NT2/D1 (cell line): ENCODE measurements at regions not wholly inside any gene's neighbourhood (a gene's known extent, or its start where the extent isn't known, plus 50 kb on each side); places are given as distances from the start of the nearest gene placed in this dataset.
"Not testable (repeated sequence)": the region's sequence is repeated elsewhere in the genome, so short reads cannot be mapped to it uniquely, and the experiment has no call there.

Source experiments
- DNase-seq: peaks from one replicate; pipeline ENCODE4 v3.0.0-alpha.2; 2011; ENCODE audit warnings: low read depth, low spot score
- H3K27me3 ChIP-seq: 2 replicates; pipeline ENCODE4 v1.6.0; 2011; ENCODE audit warnings: mild to moderate bottlenecking; ENCODE audit not compliant: insufficient read length, insufficient read depth
- H3K36me3 ChIP-seq: 2 replicates; pipeline ENCODE4 v1.6.1; 2011; ENCODE audit warnings: mild to moderate bottlenecking, low read length, mixed read lengths; ENCODE audit not compliant: insufficient read depth, insufficient read length
- H3K4me1 ChIP-seq: 2 replicates; pipeline ENCODE4 v1.5.1; 2011; ENCODE audit not compliant: insufficient read depth, insufficient read length
- H3K4me3 ChIP-seq: 2 replicates; pipeline ENCODE4 v1.5.1; 2011; ENCODE audit warnings: low read depth; ENCODE audit not compliant: insufficient read length
- H3K9ac ChIP-seq: 2 replicates; pipeline ENCODE4 v1.6.0; 2011; ENCODE audit warnings: low read depth; ENCODE audit not compliant: insufficient read length
- H3K9me3 ChIP-seq: 2 replicates; pipeline ENCODE4 v1.5.1; 2011; ENCODE audit warnings: mild to moderate bottlenecking, low read length; ENCODE audit not compliant: insufficient read depth
- SUZ12 ChIP-seq: IDR thresholded peaks from 2 replicates; pipeline ENCODE4 v1.6.1; 2011; ENCODE audit not compliant: insufficient read length, insufficient read depth; ENCODE audit errors: extremely low read depth
- YY1 ChIP-seq: IDR thresholded peaks from 2 replicates; pipeline ENCODE4 v1.6.1; 2011; ENCODE audit not compliant: insufficient read length, insufficient read depth
- ZNF274 ChIP-seq: IDR thresholded peaks from 2 replicates; pipeline ENCODE4 v1.6.1; 2011; ENCODE audit warnings: mild to moderate bottlenecking, low read depth, low read length

DNA sequence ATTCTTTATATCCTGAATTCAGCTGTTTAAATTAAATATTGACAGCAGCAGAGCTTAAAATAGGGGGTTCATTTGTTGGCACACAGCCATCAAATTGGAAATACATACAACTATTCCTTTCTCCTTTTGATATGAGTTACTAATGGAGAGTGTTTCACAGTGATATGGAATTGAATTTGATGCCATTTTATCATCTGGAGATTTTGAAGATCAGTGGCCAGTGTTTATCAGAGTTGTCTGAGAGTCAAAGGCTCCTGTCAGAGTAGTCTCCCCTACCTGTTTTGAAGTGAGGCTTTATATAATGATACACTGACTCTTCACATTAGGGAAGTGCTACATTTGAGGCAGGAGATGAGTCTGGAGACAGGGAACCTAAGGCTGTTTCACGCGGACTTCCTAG is 1286.3 kb downstream of the TECRL start:
- Histone ChIP-seq H3K36me3 (no peaks in the 10 kb centered on the region), H3K4me3 (no peak overlapping the region), H3K9ac (no peak overlapping the region), H3K4me1 (no peaks in the 10 kb centered on the region), H3K9me3 (no peaks in the 10 kb centered on the region), H3K27me3 (no peaks in the 10 kb centered on the region)
- no peak for DNase-seq
- TF ChIP-seq YY1 = no peak
- TF ChIP-seq ZNF274 = no peak
- TF ChIP-seq SUZ12 = no peak

- no peak overlapping the region for H3K9ac ChIP-seq
- no peak for TF ChIP-seq ZNF274
- TF ChIP-seq SUZ12 = no peak
- TF ChIP-seq YY1 = no peak
- no peaks in the 10 kb centered on the region for H3K4me1 ChIP-seq
- H3K36me3 ChIP-seq = no peaks in the 10 kb centered on the region
- H3K27me3 ChIP-seq = no peaks in the 10 kb centered on the region
- DNase-seq = no peak
- H3K4me3 ChIP-seq = no peak overlapping the region
- no peaks in the 10 kb centered on the region for H3K9me3 ChIP-seq
These were observed 1302.7 kb downstream of the TECRL start for GRCh38 chr4:63106600-63106999.

DNA sequence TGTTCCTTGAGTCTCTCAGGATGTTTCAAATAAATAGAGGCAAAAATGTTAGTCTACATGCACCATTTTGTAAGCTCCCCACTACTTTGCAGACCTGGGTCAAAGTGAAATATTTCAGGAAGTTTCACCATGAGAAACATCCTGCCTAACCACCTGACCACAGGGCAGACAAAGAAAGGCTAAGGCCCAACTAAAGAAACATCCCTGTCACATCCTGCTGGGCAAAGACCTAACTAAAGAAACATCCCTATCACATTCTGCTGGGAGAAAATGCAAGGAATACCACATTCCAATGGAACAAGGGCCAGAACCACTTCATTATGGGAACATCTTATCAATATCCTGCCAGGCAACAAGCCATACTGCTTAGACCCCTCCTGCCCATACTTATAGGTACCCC is 1303.4 kb downstream of the TECRL start:
- Histone ChIP-seq H3K9me3 (no peaks in the 10 kb centered on the region), H3K36me3 (no peaks in the 10 kb centered on the region), H3K27me3 (no peaks in the 10 kb centered on the region), H3K9ac (no peak overlapping the region), H3K4me3 (no peak overlapping the region), H3K4me1 (no peaks in the 10 kb centered on the region)
- DNase-seq = no peak
- TF ChIP-seq ZNF274 = no peak
- TF ChIP-seq SUZ12 = no peak
- no peak for TF ChIP-seq YY1

GRCh38 chr4:63090641-63091040 is 1318.6 kb downstream of the TECRL start:
- TF ChIP-seq YY1 (no peak), SUZ12 (no peak), ZNF274 (no peak)
- Histone ChIP-seq H3K36me3 (no peaks in the 10 kb centered on the region), H3K9ac (no peak overlapping the region), H3K4me3 (no peak overlapping the region), H3K4me1 (no peaks in the 10 kb centered on the region), H3K9me3 (no peaks in the 10 kb centered on the region), H3K27me3 (no peaks in the 10 kb centered on the region)
- no peak for DNase-seq

GRCh38 chr4:63085091-63085490 is 1324.2 kb downstream of the TECRL start:
- no peak overlapping the region for H3K4me3 ChIP-seq
- no peaks in the 10 kb centered on the region for H3K9me3 ChIP-seq
- no peaks in the 10 kb centered on the region for H3K36me3 ChIP-seq
- H3K27me3 ChIP-seq = no peaks in the 10 kb centered on the region
- H3K4me1 ChIP-seq = no peaks in the 10 kb centered on the region
- no peak overlapping the region for H3K9ac ChIP-seq
- DNase-seq = no peak
- no peak for TF ChIP-seq ZNF274
- no peak for TF ChIP-seq YY1
- no peak for TF ChIP-seq SUZ12

DNA sequence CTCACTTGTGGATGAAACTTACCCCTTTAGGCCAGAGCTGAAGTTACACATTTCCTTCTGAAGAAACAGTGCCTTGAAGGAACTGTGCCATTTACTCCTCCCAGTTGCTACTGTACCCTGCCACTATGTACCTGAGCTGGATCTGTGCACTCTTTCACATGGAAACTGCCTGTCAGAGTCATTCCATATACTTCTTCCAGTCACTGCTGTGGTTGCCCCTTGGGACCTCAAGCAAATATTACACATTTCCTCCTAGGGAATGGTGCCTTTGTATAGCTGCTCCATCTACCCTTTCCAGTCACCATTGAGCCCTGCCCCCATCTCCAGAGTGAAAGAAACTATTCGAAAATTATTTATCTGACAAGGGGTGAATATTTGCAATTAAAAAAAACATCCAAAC is 1328.3 kb downstream of the TECRL start:
- Histone ChIP-seq H3K4me1 (no peaks in the 10 kb centered on the region), H3K9ac (no peak overlapping the region), H3K27me3 (no peaks in the 10 kb centered on the region), H3K4me3 (no peak overlapping the region), H3K9me3 (peaks cover 7% of the 10 kb centered on the region; the same call in 1 of the 2 replicates), H3K36me3 (no peaks in the 10 kb centered on the region)
- TF ChIP-seq SUZ12 (no peak), YY1 (no peak), ZNF274 (no peak)
- DNase-seq = no peak

DNA sequence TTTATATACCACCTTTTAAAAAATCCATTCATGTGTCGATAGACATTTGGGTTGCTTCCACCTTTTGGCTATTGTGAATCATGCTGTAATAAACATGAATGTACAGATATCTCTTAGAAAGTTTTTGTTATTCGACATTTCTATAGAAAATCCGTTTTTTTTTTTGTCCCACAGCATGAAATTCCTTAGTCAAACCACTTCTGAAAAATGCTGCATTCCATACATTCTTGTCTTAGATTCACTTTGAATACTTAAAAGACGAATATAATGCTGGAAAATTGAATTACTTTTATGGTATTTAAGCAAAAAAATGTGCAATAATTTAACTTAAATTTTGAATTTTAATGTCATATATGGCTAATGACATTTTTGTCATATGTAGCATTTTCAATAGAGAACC is 1345.5 kb downstream of the TECRL start:
- H3K4me3 ChIP-seq = no peak overlapping the region
- no peaks in the 10 kb centered on the region for H3K36me3 ChIP-seq
- H3K9ac ChIP-seq = no peak overlapping the region
- no peaks in the 10 kb centered on the region for H3K9me3 ChIP-seq
- no peaks in the 10 kb centered on the region for H3K27me3 ChIP-seq
- H3K4me1 ChIP-seq = no peaks in the 10 kb centered on the region
- no peak for DNase-seq
- no peak for TF ChIP-seq SUZ12
- TF ChIP-seq YY1 = no peak
- no peak for TF ChIP-seq ZNF274

DNA sequence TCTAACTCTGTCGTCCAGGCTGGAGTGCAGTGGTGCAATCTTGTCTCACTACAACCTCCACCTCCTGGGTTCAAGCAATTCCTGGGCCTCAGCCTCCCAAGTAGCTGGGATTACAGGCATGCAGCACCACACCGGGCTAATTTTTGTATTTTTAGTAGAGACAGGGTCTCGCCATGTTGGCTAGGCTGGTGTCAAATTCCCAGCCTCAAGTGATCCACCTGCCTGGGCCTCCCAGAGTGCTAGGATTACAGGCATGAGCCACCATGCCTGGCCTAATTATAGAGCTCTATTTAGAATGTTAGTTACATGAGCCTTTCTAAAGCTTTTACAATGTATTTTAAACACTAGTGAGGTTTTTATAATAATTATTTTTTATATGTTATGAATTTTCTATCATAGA is 1346.4 kb downstream of the TECRL start:
- not testable (repeated sequence) for DNase-seq, H3K9me3 ChIP-seq, H3K36me3 ChIP-seq, H3K4me3 ChIP-seq, H3K4me1 ChIP-seq, H3K9ac ChIP-seq, H3K27me3 ChIP-seq
